Activated naive CD4-positive, alpha-beta T cell treated with anti-CD3 and anti-CD28 coated beads, Interleukin-2, amount 50 U/mL, for 72 hours (primary cell): ENCODE measurements at regions not wholly inside any gene's neighbourhood (a gene's known extent, or its start where the extent isn't known, plus 50 kb on each side); places are given as distances from the start of the nearest gene placed in this dataset.
"Not testable (repeated sequence)": the region's sequence is repeated elsewhere in the genome, so short reads cannot be mapped to it uniquely, and the experiment has no call there.

Experiments
- ATAC-seq, 2 donors: fragments of 150-1000 bp; cut with Tn5 transposase; 2 replicates each; pipeline ENCODE4 v1.10.0; 2021; ENCODE audit warnings: mild to moderate bottlenecking in 2 of 2, moderate library complexity in 2 of 2
- DNase-seq, 2 donors: peaks; one replicate each; pipeline ENCODE4 v3.0.0; 2021 to 2022; ENCODE audit warnings: low spot score in 2 of 2
- H3K27ac Mint-ChIP-seq, 2 donors: one replicate each; pipeline ENCODE4 v1.8.0; 2022; ENCODE audit warnings: mild to moderate bottlenecking in 2 of 2, mixed read lengths in 2 of 2
- H3K36me3 Mint-ChIP-seq, 2 donors: one replicate each; pipeline ENCODE4 v1.8.0; 2022; ENCODE audit warnings: mixed read lengths in 2 of 2
- H3K9me3 Mint-ChIP-seq, 2 donors: one replicate each; pipeline ENCODE4 v1.8.0; 2022; ENCODE audit warnings: mixed read lengths in 2 of 2

DNA sequence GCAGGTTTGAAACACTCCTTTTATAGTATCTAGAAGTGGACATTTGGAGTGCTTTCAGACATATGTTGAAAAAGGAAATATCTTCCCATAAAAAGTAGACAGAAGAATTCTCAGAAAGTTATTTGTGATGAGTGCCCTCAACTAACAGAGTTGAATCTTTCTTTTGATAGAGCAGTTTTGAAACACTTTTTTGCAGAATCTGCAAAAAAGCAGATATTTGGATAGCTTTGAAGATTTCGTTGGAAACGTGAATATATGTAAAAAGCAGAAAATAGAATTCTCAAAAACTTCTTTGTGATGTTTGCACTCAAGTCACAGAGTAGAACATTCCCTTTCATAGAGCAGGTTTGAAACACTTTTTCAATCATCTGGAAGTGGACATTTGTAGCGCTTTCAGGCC, 676.4 kb upstream of the ZNF337 start:
- H3K9me3 Mint-ChIP-seq, DNase-seq, H3K27ac Mint-ChIP-seq, H3K36me3 Mint-ChIP-seq, ATAC-seq: not testable (repeated sequence)

DNA sequence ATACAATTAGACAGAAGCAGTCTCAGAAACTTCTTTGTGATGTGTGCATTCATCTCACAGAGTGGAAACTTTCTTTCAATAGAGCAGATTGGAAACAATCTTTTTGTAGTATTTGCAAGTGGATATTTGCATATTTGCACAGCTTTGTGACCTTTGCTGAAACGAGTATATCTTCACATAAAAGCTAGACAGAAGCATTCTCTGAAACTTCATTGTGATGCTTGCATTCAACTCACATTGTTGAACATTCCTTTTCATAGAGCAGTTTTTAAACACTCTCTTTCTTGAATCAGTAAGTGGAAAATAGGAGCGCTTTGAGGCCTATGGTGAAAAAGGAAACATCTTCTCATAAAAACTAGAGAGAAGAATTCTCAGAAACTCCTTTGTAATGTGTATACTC, 657.9 kb upstream of the ZNF337 start:
- Mint-ChIP-seq H3K9me3 (peaks cover 19 to 30% of the 10 kb centered on the region in 2 donors), H3K36me3 (peaks cover 49 to 66% of the 10 kb centered on the region in 2 donors), H3K27ac (no peak overlapping the region)
- DNase-seq (no peak), ATAC-seq (no peak)

DNA sequence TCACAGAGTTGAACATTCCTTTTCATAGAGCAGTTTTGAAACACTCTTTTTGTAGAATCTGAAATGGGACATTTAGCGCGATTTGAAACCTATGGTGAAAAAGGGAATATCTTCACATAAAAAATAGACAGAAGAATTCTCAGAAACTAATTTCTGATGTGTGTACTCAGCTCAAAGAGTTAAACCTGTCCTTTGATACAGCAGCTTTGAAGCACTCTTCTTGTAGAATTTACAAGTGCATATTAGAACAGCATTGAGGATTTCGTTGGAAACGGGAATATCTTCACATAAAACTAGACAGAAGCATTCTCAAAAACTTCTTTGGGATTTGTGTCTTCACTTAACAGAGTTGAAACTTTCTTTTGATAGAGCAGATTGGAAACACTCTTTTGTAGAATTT, 650.7 kb upstream of the ZNF337 start:
- peaks cover 49 to 57% of the 10 kb centered on the region in 2 donors for H3K9me3 Mint-ChIP-seq
- no peak for DNase-seq
- H3K27ac Mint-ChIP-seq: no peak overlapping the region
- ATAC-seq: no peak
- H3K36me3 Mint-ChIP-seq: peaks cover 80 to 86% of the 10 kb centered on the region in 2 donors

DNA sequence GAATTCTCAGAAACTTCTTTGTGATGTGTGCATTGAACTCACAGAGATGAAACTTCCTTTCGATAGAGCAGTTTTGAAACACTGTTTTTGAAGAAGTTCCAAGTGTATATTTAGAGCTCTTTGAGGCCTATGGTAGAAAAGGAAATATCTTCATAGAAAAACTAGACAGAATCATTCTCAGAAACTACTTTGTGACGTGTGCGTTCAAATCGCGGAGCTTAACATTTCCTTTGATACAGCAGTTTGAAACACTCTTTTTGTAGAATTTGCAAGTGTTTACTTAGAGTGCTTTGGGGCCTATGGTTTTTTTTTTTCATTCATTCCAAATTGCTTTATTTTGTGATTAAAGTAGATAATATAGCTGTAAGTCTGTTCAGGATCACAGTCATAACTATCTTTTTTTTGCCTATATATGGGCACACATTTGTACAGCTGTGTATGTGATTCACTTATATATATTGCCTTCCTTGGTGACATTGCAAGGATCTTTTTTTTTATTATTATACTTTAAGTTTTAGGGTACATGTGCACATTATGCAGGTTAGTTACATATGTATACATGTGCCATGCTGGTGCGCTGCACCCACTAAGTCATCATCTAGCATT, 643.9 kb upstream of the ZNF337 start:
- Mint-ChIP-seq H3K36me3 (peaks cover 68 to 75% of the 10 kb centered on the region in 2 donors), H3K9me3 (peaks cover 31 to 38% of the 10 kb centered on the region in 2 donors)
- not testable (repeated sequence) for DNase-seq, H3K27ac Mint-ChIP-seq
- ATAC-seq: peak in 1 of 2 donors; percentile 89

DNA sequence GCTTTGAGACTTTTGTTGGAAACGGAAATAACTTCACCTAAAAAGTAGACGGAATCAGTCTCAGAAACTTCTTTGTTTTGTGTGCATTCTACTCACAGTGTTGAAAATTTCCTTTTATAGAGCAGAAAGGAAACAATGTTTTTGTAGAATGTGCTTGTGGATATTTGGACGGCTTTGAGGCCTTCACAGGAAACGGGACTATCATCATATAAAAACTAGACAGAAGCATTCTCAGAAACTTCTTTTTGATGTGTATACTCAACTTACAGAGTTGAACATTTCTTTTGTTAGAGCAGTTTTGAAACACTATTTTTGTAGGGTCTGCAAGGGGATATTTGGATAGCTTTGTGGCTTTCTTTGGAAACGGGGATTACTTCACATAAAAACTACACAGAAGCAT, 627.5 kb upstream of the ZNF337 start:
- peak in 1 of 2 donors; percentile 47 for ATAC-seq
- Mint-ChIP-seq H3K27ac (peak overlapping the region; percentile 39 to 61), H3K36me3 (peaks cover 78 to 100% of the 10 kb centered on the region in 2 donors), H3K9me3 (peaks cover 41 to 49% of the 10 kb centered on the region in 2 donors)
- DNase-seq: no peak

DNA sequence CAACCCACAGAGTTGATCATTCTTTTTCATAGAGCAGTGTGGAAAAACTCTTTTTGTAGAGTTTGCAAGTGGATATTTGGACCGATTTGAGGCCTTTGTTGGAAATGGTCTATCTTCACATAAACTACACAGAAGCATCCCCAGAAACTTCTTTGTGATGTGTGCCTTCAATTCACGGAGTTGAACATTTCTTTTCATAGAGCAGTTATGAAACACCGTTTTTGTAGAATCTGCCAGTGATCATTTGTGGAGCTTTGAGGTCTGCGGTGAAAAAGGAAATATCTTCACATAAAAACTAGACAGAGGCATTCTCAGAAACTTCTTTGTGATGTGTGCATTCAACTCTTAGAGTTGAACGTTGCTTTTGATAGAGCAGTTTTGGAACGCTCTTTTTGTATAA, 618.4 kb upstream of the ZNF337 start:
- H3K9me3 Mint-ChIP-seq: peaks cover 5 to 41% of the 10 kb centered on the region in 2 donors
- ATAC-seq: no peak
- H3K27ac Mint-ChIP-seq: no peak overlapping the region
- peaks cover 71 to 77% of the 10 kb centered on the region in 2 donors for H3K36me3 Mint-ChIP-seq
- DNase-seq: no peak

GRCh38 chr20:26309720-26310119, 613.1 kb upstream of the ZNF337 start:
- peak in 1 of 2 donors; percentile 79 for ATAC-seq
- DNase-seq: not testable (repeated sequence)
- H3K27ac Mint-ChIP-seq: peak overlapping the region in 1 of 2 donors; percentile 36
- peaks cover 61 to 79% of the 10 kb centered on the region in 2 donors for H3K36me3 Mint-ChIP-seq
- H3K9me3 Mint-ChIP-seq: peaks cover 10 to 13% of the 10 kb centered on the region in 2 donors

GRCh38 chr20:26308961-26309360, 612.3 kb upstream of the ZNF337 start:
- peak overlapping the region; percentile 65 to 74 for H3K27ac Mint-ChIP-seq
- peak in 1 of 2 donors; percentile 52 for ATAC-seq
- DNase-seq: no peak
- H3K36me3 Mint-ChIP-seq: peaks cover 64 to 78% of the 10 kb centered on the region in 2 donors
- peaks cover 10 to 14% of the 10 kb centered on the region in 2 donors for H3K9me3 Mint-ChIP-seq

DNA sequence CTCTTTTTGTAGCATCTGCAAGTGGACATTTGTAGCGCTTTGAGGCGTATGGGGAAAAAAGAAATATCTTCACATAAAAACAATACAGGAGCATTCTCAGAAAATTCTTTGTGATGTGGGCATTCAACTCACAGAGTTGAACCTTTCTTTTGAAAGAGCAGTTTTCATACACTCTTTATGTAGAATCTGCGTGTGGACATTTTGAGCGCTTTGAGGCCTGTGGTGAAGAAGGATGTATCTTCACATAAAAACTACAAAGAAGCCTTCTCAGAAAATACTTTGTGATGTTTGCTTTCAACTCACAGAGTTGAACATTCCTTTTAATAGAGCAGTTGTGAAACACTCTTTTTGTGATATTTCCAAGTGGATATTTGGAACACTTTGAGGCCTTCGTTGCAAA, 598.4 kb upstream of the ZNF337 start:
- Mint-ChIP-seq H3K36me3 (peaks cover 48 to 93% of the 10 kb centered on the region in 2 donors), H3K27ac (no peak overlapping the region), H3K9me3 (peaks cover 0 to 18% of the 10 kb centered on the region in 2 donors)
- DNase-seq (no peak), ATAC-seq (no peak)

GRCh38 chr20:26288379-26289061, 591.9 kb upstream of the ZNF337 start:
- H3K9me3 Mint-ChIP-seq: peaks cover 6 to 11% of the 10 kb centered on the region in 2 donors
- ATAC-seq: peak; percentile 34 to 96
- peaks cover 29 to 81% of the 10 kb centered on the region in 2 donors for H3K36me3 Mint-ChIP-seq
- peak overlapping the region in 1 of 2 donors; percentile 50 for H3K27ac Mint-ChIP-seq
- DNase-seq: not testable (repeated sequence)

DNA sequence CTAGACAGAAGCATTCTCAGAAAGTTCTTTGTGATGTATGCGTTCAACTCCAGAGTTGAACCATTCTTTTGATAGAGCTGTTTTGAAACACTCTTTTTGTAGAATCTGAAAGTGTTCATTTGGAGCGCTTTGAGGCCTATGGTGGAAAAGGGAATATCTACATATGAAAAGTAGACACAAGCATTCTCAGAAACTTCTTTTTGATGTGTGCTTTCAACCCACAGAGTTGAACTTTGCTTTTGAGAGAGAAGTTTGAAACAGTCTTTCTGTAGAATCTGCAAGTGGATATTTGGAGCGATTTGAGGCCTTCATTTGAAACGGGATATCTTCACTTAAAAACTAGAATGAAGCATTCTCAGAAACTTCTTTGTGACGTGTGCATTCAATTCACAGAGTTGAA, 582.6 kb upstream of the ZNF337 start:
- Mint-ChIP-seq H3K36me3 (peaks cover 57 to 82% of the 10 kb centered on the region in 2 donors), H3K27ac (peak overlapping the region; percentile 3 to 31), H3K9me3 (peaks cover 13 to 35% of the 10 kb centered on the region in 2 donors)
- DNase-seq (no peak), ATAC-seq (peak in 1 of 2 donors; percentile 51)

DNA sequence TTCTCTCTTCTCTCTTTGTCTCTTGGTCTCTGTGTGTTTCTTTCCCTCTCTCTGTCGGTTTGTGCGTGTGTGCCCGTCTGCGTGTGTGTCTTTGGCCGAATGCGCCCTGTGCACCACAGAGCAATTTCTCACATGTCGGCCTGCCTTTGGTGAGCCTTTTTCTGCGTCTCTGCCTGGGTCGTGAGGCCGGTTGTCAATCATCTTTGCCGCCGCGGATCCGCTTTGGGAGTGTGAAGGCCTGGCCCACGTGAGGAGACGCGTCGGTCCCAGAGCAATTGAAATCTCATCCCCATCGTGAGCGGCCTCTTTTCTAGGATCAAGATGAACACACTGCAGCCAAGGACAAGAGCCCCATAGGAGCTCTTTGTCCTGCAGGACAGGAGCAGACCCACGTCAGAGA, 580.7 kb upstream of the ZNF337 start:
- ATAC-seq: no peak
- no peak overlapping the region for H3K27ac Mint-ChIP-seq
- peaks cover 13 to 35% of the 10 kb centered on the region in 2 donors for H3K9me3 Mint-ChIP-seq
- H3K36me3 Mint-ChIP-seq: peaks cover 48 to 63% of the 10 kb centered on the region in 2 donors
- no peak for DNase-seq

GRCh38 chr20:26276554-26277210, 580.0 kb upstream of the ZNF337 start:
- DNase-seq (no peak), ATAC-seq (no peak)
- Mint-ChIP-seq H3K36me3 (peaks cover 43 to 57% of the 10 kb centered on the region in 2 donors), H3K9me3 (peaks cover 16 to 35% of the 10 kb centered on the region in 2 donors), H3K27ac (no peak overlapping the region)

- ATAC-seq, H3K9me3 Mint-ChIP-seq, H3K36me3 Mint-ChIP-seq, H3K27ac Mint-ChIP-seq, DNase-seq: not testable (repeated sequence)
Measured at GRCh38 chr20:26268762-26269161, 572.1 kb upstream of the ZNF337 start.

DNA sequence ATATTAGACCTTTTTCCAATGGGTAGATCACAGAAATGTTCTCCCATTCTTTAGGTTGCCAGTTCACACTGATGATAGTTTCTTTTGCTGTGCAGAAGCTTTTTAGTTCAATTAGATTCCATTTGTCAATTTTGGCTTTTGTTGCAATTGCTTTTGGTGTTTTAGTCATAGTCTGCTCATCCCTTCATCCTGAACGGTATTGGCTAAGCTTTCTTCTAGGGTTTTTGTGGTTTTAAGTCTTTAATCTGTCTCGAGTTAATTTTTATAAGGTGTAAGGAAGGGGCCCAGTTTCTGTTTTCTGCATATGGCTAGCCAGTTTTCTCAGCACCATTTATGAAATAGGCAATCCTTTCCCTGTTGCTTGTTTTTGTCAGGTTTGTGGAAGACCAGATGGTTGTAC, 564.3 kb upstream of the ZNF337 start:
- DNase-seq, H3K27ac Mint-ChIP-seq, H3K36me3 Mint-ChIP-seq, ATAC-seq: not testable (repeated sequence)
- H3K9me3 Mint-ChIP-seq: peaks cover 9 to 14% of the 10 kb centered on the region in 2 donors

GRCh38 chr20:26252311-26252975, 555.8 kb upstream of the ZNF337 start:
- H3K27ac Mint-ChIP-seq, H3K36me3 Mint-ChIP-seq, DNase-seq: not testable (repeated sequence)
- peaks cover 9 to 11% of the 10 kb centered on the region in 2 donors for H3K9me3 Mint-ChIP-seq
- peak; percentile 51 to 68 for ATAC-seq

- not testable (repeated sequence) for DNase-seq, H3K9me3 Mint-ChIP-seq, ATAC-seq, H3K36me3 Mint-ChIP-seq, H3K27ac Mint-ChIP-seq
Measured at GRCh38 chr20:26251376-26251775, 554.7 kb upstream of the ZNF337 start.
